ENCODE measurements at regions not wholly inside any gene's neighbourhood (a gene's known extent, or its start where the extent isn't known, plus 50 kb on each side); places are given as distances from the start of the nearest gene placed in this dataset.
"Not testable (repeated sequence)": the region's sequence is repeated elsewhere in the genome, so short reads cannot be mapped to it uniquely, and the experiment has no call there.

GRCh38 chr6:112887424-112887823 is 540.3 kb downstream of the RFPL4B start:
- DNase-seq = not testable (repeated sequence)

GRCh38 chr6:112899541-112899940 is 552.4 kb downstream of the RFPL4B start:
- no peak for DNase-seq

- DNase-seq = no peak
Measured at GRCh38 chr6:112903361-112903760, 556.2 kb downstream of the RFPL4B start.

- DNase-seq = no peak
Measured at GRCh38 chr6:112906726-112907125, 559.6 kb downstream of the RFPL4B start.

- DNase-seq = no peak
Measured at GRCh38 chr6:112909781-112910180, 562.7 kb downstream of the RFPL4B start.

GRCh38 chr6:112910256-112910655 is 563.1 kb downstream of the RFPL4B start:
- DNase-seq = no peak

GRCh38 chr6:112911959-112912358 is 564.8 kb downstream of the RFPL4B start:
- DNase-seq = no peak

- DNase-seq = no peak
Measured at GRCh38 chr6:112912416-112913101, 565.4 kb downstream of the RFPL4B start.

- DNase-seq = not testable (repeated sequence)
Measured at GRCh38 chr6:112919744-112920143, 572.6 kb downstream of the RFPL4B start.

- no peak for DNase-seq
Measured at GRCh38 chr6:112920994-112921393, 573.9 kb downstream of the RFPL4B start.

- DNase-seq = no peak
Measured at GRCh38 chr6:112923940-112924587, 576.9 kb downstream of the RFPL4B start.

- no peak for DNase-seq
Measured at GRCh38 chr6:112925702-112926101, 578.6 kb downstream of the RFPL4B start.

- no peak for DNase-seq
Measured at GRCh38 chr6:112927641-112928320, 580.7 kb downstream of the RFPL4B start.

- no peak for DNase-seq
Measured at GRCh38 chr6:112929641-112930040, 582.5 kb downstream of the RFPL4B start.

- no peak for DNase-seq
Measured at GRCh38 chr6:112931832-112932231, 584.7 kb downstream of the RFPL4B start.

- DNase-seq = no peak
Measured at GRCh38 chr6:112933947-112934346, 586.8 kb downstream of the RFPL4B start.

GRCh38 chr6:112934433-112935327 is 587.5 kb downstream of the RFPL4B start:
- DNase-seq = no peak

GRCh38 chr6:112935402-112936078 is 588.4 kb downstream of the RFPL4B start:
- DNase-seq = no peak

GRCh38 chr6:112936079-112936472 is 588.9 kb downstream of the RFPL4B start:
- DNase-seq = no peak

- DNase-seq = no peak
Measured at GRCh38 chr6:112936504-112936903, 589.4 kb downstream of the RFPL4B start.

GRCh38 chr6:112937690-112938089 is 590.6 kb downstream of the RFPL4B start:
- not testable (repeated sequence) for DNase-seq

- no peak for DNase-seq
Measured at GRCh38 chr6:112938650-112939049, 591.5 kb downstream of the RFPL4B start.

All from activated CD4-positive, alpha-beta T cell treated with anti-CD3 and anti-CD28 coated beads, Interleukin-2, Interleukin-6, amounts not matched to agents 100 ng/mL and 50 ng/mL, durations not matched to agents 16 hours and 8 hours (primary cell).